ENCODE measurements at regions not wholly inside any gene's neighbourhood (a gene's known extent, or its start where the extent isn't known, plus 50 kb on each side); places are given as distances from the start of the nearest gene placed in this dataset.

DNA sequence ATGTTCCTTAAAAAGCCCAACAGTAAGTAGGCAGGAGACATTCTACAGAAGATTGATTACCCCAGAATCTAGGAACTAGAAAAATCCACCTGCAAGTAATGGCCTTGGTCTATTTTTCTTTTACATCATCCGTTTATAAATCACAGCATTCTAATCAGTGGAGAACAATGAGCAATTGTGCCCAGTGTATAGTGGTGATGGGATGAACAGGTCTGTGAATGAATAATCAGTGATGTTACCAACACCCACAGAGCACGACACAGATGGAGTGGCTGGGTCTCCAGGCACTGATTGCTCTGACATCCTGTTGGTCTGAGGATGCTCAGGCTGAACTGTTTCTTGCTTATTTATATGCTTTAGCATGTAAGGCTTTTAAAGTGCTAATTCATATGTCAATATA is 1251.2 kb upstream of the CDH8 start:
- TF ChIP-seq, protein P1, sequence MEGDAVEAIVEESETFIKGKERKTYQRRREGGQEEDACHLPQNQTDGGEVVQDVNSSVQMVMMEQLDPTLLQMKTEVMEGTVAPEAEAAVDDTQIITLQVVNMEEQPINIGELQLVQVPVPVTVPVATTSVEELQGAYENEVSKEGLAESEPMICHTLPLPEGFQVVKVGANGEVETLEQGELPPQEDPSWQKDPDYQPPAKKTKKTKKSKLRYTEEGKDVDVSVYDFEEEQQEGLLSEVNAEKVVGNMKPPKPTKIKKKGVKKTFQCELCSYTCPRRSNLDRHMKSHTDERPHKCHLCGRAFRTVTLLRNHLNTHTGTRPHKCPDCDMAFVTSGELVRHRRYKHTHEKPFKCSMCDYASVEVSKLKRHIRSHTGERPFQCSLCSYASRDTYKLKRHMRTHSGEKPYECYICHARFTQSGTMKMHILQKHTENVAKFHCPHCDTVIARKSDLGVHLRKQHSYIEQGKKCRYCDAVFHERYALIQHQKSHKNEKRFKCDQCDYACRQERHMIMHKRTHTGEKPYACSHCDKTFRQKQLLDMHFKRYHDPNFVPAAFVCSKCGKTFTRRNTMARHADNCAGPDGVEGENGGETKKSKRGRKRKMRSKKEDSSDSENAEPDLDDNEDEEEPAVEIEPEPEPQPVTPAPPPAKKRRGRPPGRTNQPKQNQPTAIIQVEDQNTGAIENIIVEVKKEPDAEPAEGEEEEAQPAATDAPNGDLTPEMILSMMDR (IDR thresholded peaks at IDR 0.05): no peak

DNA sequence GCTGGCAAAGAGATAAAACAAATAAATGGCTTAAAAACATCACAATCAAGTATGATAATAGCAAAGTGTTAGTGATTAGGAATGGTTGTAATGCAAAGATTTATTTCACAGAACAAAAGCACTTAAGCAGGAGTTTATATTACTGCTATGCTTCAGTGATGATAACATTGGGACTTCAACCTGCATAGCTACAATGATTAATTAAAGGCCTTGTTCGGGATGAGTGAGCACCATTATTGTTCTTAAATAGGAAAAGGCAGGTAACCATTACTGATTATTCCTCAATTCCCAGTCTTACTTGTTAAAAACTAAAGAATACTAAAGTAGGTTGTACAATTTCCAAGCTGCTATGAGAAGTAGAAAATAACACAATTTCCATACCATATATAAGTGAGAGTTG is 1247.5 kb upstream of the CDH8 start:
- TF ChIP-seq, protein P1 (IDR thresholded peaks at IDR 0.05): no peak

DNA sequence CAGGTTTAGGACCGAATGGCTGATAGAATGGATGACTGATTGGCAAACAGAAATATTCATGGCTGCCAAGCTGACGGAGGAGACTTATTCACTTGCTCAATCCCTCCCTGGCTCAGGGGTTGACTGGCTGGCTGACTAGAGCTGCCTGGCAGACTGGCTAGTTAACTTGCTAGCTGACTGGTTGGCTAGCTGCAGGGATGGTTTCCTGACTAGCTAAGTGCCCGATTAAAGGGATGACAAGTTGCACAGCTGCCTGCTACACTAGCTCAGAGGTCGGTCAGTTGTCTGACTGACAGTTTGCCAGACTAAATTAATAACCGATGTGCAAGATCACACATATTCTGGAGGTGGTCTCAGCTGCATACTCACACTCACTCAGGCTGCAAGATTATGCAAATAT is 1208.4 kb upstream of the CDH8 start:
- TF ChIP-seq, protein P1 (IDR thresholded peaks at IDR 0.05): no peak

DNA sequence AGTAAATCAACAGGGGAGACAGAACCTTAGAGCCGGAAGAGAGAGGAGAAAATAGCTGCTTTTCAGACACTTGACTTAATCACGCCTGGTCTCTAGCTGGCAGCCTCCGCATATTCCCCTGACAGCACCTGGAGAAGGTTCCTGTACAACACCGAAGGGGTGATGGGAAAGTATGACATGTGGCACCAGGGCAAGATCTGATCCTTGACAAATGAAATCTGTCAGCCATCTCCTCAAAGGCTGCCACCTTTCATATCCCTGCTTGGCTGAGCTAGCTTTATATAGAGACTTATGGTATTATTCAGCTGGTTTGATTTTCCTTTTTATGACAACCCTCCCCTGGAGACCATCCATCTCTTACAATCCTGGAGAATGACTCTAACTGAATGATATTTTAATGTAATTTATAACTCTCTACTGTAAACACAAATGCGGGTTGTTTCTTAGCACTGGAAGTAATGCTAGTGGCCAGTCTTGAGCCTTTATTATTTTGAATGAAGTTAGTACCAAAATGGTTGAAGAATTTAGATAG is 1205.3 kb upstream of the CDH8 start:
- TF ChIP-seq, protein P1 (IDR thresholded peaks at IDR 0.05): no peak

DNA sequence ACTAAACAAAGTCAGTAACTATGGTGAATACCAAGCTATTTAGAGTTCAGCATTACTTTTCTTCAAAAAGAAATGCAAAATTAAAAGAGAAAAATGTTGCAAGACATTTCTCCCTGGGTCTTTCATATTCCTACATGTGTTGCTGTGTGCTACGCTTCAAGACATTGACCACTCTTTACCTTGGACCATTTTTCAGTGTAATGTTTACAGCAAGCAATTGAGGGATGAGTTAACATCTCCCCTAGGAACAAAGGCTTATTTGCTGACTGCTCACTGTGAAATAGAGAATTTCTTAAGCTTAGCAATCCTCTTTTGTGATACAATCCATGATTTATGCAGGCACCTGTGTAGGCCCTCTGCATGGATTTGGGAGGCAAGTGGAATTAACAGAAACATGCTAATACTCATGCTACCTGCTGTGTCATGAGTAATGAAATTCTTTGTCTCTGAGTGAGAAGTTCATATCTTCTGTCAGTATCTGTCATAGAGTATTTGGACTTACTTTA is 1202.9 kb upstream of the CDH8 start:
- TF ChIP-seq, protein P1 (IDR thresholded peaks at IDR 0.05): no peak

DNA sequence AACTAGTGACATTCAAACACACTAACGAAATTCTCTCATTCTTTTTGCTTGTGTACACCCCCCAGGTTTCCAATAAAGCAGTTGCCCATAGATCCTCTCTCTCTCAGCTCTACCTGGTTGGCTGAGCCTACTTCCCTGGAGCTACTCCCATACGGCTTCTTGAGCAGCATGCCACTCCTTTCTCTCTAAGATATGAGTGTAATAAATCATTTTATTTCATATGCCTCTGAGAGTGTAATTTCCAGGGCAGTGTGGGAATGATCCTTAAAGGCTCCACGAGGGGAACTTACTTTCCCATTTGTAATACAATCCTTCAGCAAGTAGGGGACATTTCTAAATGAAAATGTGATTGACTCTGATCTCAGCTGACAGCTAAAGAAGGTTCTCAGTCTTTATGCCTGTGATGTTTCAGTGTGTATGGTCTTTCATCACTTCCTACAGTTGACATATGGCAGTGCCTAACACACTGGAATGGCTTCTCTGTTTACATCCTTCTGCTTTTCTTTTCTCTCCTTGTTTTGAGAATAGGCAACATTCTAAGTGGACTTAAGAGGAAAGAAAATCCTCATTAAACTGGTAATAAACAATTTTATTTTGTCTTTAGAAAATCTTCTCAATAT is 1194.3 kb upstream of the CDH8 start:
- TF ChIP-seq, protein P1 (IDR thresholded peaks at IDR 0.05): no peak

DNA sequence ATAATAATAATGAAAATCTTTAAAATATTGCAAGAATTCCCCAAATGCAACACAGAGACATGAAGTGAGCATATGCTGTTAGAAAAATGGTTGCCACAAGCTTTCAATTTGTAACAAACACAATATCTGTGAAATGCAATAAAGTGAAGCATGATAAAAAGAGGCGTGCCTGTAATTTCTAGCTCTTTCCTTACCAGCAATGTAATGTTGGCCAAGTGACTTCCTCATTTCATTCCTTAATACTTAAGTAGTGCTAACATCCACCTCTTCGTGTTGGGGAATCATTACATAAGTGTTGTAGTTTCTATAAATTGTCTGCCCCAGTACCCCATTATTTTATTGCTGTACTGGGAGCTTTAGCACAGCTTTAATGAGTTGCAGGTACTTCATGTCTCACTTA is 1192.0 kb upstream of the CDH8 start:
- TF ChIP-seq, protein P1 (IDR thresholded peaks at IDR 0.05): no peak
